Naive thymus-derived CD4-positive, alpha-beta T cell (primary cell): ENCODE measurements at regions not wholly inside any gene's neighbourhood (a gene's known extent, or its start where the extent isn't known, plus 50 kb on each side); places are given as distances from the start of the nearest gene placed in this dataset.

ENCODE experiments used
- ATAC-seq: fragments of 150-1000 bp; cut with Tn5 transposase; 2 replicates; pipeline ENCODE4 v1.10.0; 2021; ENCODE audit warnings: mild to moderate bottlenecking, moderate library complexity
- CTCF ChIA-PET: fragments of 350-600 bp; sonication (Branson Sonifier 250); formaldehyde crosslinking; loops from one replicate; lab custom pipeline; 2021; ENCODE audit warnings: antibody characterized with exemption; lab: Charles Lee
- POLR2A ChIA-PET: fragments of 350-600 bp; sonication (Branson Sonifier 250); formaldehyde crosslinking; loops from one replicate; lab custom pipeline; 2021; ENCODE audit warnings: antibody characterized with exemption, inconsistent platforms; lab: Charles Lee
- DNase-seq, 9 donors: peaks; one replicate each; pipeline versions ENCODE4 v3.0.0 to v3.0.0-alpha.2; 2020 to 2022; ENCODE audit warnings: mixed read lengths in 1 of 9
- H3K27ac ChIP-seq: one replicate; pipeline ENCODE4 v1.7.0; 2013; ENCODE audit warnings: mild to moderate bottlenecking, low read depth, low read length, moderate library complexity
- H3K27me3 ChIP-seq, 2 donors: one replicate each; pipeline ENCODE4 v1.7.0; 2013; ENCODE audit warnings: low read length in 2 of 2, mild to moderate bottlenecking in 2 of 2, moderate library complexity in 2 of 2; ENCODE audit not compliant: control insufficient read depth in 2 of 2, insufficient read depth in 2 of 2
- H3K36me3 ChIP-seq, 3 experiments: 1 replicate in 2 of 3; 2 replicates in 1 of 3; pipeline ENCODE4 v1.7.0; 2013; ENCODE audit warnings: low read length in 3 of 3, mild to moderate bottlenecking in 3 of 3, moderate library complexity in 1 of 3; ENCODE audit not compliant: insufficient read depth in 3 of 3, control insufficient read depth in 2 of 3
- H3K4me1 ChIP-seq, 2 donors: one replicate each; pipeline ENCODE4 v1.7.0; 2013; ENCODE audit warnings: low read length in 2 of 2, mild to moderate bottlenecking in 2 of 2, moderate library complexity in 1 of 2; ENCODE audit not compliant: control insufficient read depth in 2 of 2, insufficient read depth in 2 of 2
- H3K4me3 ChIP-seq: 2 replicates; pipeline ENCODE4 v1.7.0; 2013; ENCODE audit warnings: mild to moderate bottlenecking, low read length
- H3K9me3 ChIP-seq, 3 experiments: 1 replicate in 2 of 3; 2 replicates in 1 of 3; pipeline ENCODE4 v1.7.0; 2013; ENCODE audit warnings: low read length in 3 of 3; ENCODE audit not compliant: control insufficient read depth in 2 of 3
- H3K27ac Mint-ChIP-seq, 9 donors: one replicate each; pipeline ENCODE4 v1.8.0; 2020 to 2022; ENCODE audit warnings: mixed read lengths in 9 of 9, mild to moderate bottlenecking in 8 of 9, moderate library complexity in 5 of 9, inconsistent platforms in 2 of 9
- H3K27me3 Mint-ChIP-seq, 5 donors: one replicate each; pipeline ENCODE4 v1.8.0; 2021 to 2022; ENCODE audit warnings: mixed read lengths in 5 of 5, mild to moderate bottlenecking in 1 of 5
- H3K36me3 Mint-ChIP-seq, 5 donors: one replicate each; pipeline ENCODE4 v1.8.0; 2020 to 2022; ENCODE audit warnings: mixed read lengths in 5 of 5, mild to moderate bottlenecking in 3 of 5, inconsistent platforms in 1 of 5
- H3K4me1 Mint-ChIP-seq, 7 donors: one replicate each; pipeline ENCODE4 v1.8.0; 2020 to 2022; ENCODE audit warnings: mixed read lengths in 7 of 7, mild to moderate bottlenecking in 3 of 7, inconsistent platforms in 1 of 7
- H3K4me3 Mint-ChIP-seq, 10 donors: one replicate each; pipeline ENCODE4 v1.8.0; 2020 to 2022; ENCODE audit warnings: mild to moderate bottlenecking in 10 of 10, mixed read lengths in 10 of 10, moderate library complexity in 6 of 10, inconsistent platforms in 2 of 10
- H3K9me3 Mint-ChIP-seq, 11 donors: one replicate each; pipeline ENCODE4 v1.8.0; 2020 to 2022; ENCODE audit warnings: mixed read lengths in 11 of 11, mild to moderate bottlenecking in 4 of 11, inconsistent platforms in 1 of 11, moderate library complexity in 1 of 11
- intact Hi-C, 2 donors: fragments of 100-400 bp; cut with micrococcal nuclease; formaldehyde crosslinking; loops; one replicate each; pipeline ENCODE4 v1.15.1; 2023

DNA sequence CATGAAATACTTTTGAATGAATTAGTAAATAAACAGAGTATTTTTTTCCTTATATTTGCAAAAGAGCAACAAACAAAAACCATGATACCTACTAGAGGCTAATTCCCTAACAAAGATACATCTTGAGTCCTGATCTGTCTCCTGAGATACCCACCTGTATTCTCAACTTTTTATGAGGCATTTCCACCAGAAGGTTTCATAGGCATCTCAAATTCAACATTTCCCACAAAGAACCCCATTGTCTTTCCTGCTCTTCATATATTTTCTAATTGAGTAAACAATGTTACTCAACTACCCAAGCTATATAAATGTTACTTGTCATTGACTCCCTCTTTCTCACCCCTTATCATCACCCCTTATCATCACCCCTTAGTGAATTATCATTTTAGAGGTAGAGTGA, 119.4 kb upstream of the RAI14 start:
- peaks cover 0 to 6% (median 0%) of the 10 kb centered on the region in 7 donors for H3K4me1 Mint-ChIP-seq
- no peak overlapping the region for H3K27ac ChIP-seq
- H3K36me3 Mint-ChIP-seq = peaks cover 0 to 4% (median 0%) of the 10 kb centered on the region in 5 donors
- ChIA-PET CTCF (no interaction called here), POLR2A (no interaction called here)
- no peaks in the 10 kb centered on the region for H3K4me1 ChIP-seq
- H3K27ac Mint-ChIP-seq = no peak overlapping the region
- no peak overlapping the region for H3K4me3 Mint-ChIP-seq
- H3K9me3 ChIP-seq = no peaks in the 10 kb centered on the region
- intact Hi-C loops = no loop called here
- H3K4me3 ChIP-seq = no peak overlapping the region
- peaks cover 7 to 40% (median 33%) of the 10 kb centered on the region in 5 donors for H3K27me3 Mint-ChIP-seq
- H3K27me3 ChIP-seq = no peaks in the 10 kb centered on the region
- H3K9me3 Mint-ChIP-seq = peaks cover 0 to 4% (median 0%) of the 10 kb centered on the region in 11 donors
- no peaks in the 10 kb centered on the region for H3K36me3 ChIP-seq
- DNase-seq (no peak), ATAC-seq (no peak)

DNA sequence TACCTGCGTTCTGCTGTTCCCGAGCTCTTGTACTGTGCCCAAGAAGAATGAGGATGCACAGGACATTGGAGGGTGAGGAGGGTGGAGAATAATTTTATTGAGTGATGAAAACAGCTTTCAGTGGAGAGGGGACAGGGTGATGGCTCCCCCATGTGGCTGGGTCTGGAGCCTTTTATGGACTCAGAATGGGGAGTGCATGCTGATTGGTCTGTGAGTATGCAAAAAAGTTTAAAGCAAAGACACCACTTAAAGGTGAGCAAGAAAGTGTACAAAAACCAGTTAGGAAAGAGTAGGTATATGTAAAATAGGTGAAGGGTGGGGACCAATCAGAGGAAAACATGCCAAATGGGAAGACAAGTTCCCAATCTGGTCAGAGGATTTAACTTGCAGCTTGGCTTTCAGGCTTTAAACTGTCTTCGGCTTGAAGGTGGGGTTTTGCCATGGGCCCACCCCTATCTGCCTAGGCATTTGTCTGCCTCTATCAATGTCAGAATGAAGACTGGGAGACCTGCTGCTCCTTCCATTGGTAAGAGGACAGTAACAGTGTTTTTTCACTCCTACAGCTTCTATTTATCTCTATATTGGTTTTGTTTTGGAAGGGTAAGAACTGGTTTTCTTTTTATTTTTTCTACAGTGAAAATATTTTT, 118.0 kb upstream of the RAI14 start:
- ChIA-PET POLR2A (no interaction called here), CTCF (no interaction called here)
- peak; percentile 29 for ATAC-seq

DNA sequence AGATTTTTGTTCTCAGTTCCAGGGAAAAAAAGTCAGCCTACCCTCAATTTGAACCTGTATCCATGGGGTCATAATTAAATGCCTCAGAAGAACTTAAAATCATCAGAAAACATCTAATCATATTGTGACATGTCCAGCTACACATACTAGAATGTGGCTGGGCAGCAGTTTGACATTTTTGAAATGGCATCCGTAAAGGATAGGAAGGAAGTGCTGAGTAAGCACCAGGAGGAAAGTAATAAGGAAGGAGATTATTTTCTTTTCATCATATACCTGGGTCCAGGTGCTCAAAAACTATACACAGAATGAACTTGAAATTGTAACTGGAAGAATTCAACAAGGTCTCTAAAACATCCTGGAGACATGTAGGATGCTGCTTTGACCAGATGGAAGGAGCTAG, 116.9 kb upstream of the RAI14 start:
- Histone ChIP-seq H3K27me3 (no peaks in the 10 kb centered on the region), H3K27ac (no peak overlapping the region), H3K36me3 (no peaks in the 10 kb centered on the region), H3K4me1 (no peaks in the 10 kb centered on the region), H3K4me3 (no peak overlapping the region), H3K9me3 (peaks cover 0 to 4% (median 0%) of the 10 kb centered on the region in 3 experiments)
- no peak for DNase-seq
- intact Hi-C loops = no loop called here
- Mint-ChIP-seq H3K36me3 (peaks cover 0 to 8% (median 0%) of the 10 kb centered on the region in 5 donors), H3K9me3 (peaks cover 2 to 17% (median 11%) of the 10 kb centered on the region in 11 donors), H3K27me3 (peaks cover 7 to 49% (median 38%) of the 10 kb centered on the region in 5 donors), H3K27ac (no peak overlapping the region), H3K4me3 (no peak overlapping the region), H3K4me1 (peaks cover 0 to 5% (median 0%) of the 10 kb centered on the region in 7 donors)
- ATAC-seq = no peak
- ChIA-PET CTCF (no interaction called here), POLR2A (no interaction called here)

More for the DNA sequence above, 118.0 kb upstream of the RAI14 start:
- no peak overlapping the region for H3K4me3 ChIP-seq
- no peak overlapping the region for H3K27ac ChIP-seq
- H3K9me3 ChIP-seq = no peaks in the 10 kb centered on the region
- H3K4me1 ChIP-seq = no peaks in the 10 kb centered on the region
- DNase-seq = peak in 1 of 9 donors; percentile 23
- Mint-ChIP-seq H3K36me3 (peaks cover 0 to 4% (median 0%) of the 10 kb centered on the region in 5 donors), H3K4me3 (no peak overlapping the region), H3K27ac (no peak overlapping the region), H3K9me3 (peaks cover 0 to 8% (median 4%) of the 10 kb centered on the region in 11 donors), H3K4me1 (peaks cover 0 to 6% (median 0%) of the 10 kb centered on the region in 7 donors), H3K27me3 (peaks cover 7 to 45% (median 38%) of the 10 kb centered on the region in 5 donors)
- H3K27me3 ChIP-seq = no peaks in the 10 kb centered on the region
- intact Hi-C loops = no loop called here
- no peaks in the 10 kb centered on the region for H3K36me3 ChIP-seq

DNA sequence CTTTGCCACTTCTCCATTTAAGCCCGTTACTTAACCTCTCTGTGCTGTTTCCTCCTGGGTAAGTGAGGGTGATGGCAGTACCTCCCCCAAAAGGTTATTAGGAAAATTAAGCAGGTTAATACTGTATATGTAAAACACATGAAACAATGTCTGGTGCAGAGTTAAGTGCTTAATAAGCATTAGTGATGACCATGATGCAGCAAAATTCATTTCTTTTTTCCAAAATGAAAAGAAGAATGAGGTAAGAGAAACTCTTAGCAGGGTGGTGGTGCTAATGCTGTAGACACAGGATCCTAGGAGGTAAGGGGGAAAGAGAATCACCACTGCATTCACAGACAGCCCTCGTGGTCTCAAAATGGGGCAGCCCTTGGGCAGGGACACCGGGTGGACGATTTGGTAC, 115.1 kb upstream of the RAI14 start:
- no peak overlapping the region for H3K4me3 Mint-ChIP-seq
- peaks cover 3 to 36% (median 20%) of the 10 kb centered on the region in 11 donors for H3K9me3 Mint-ChIP-seq
- DNase-seq = no peak
- no peak overlapping the region for H3K27ac ChIP-seq
- H3K4me1 ChIP-seq = no peaks in the 10 kb centered on the region
- H3K4me1 Mint-ChIP-seq = no peaks in the 10 kb centered on the region
- peaks cover 9 to 45% (median 39%) of the 10 kb centered on the region in 5 donors for H3K27me3 Mint-ChIP-seq
- no peak overlapping the region for H3K27ac Mint-ChIP-seq
- peaks cover 0 to 10% (median 0%) of the 10 kb centered on the region in 5 donors for H3K36me3 Mint-ChIP-seq
- ATAC-seq = no peak
- ChIA-PET POLR2A (no interaction called here), CTCF (no interaction called here)
- H3K36me3 ChIP-seq = no peaks in the 10 kb centered on the region
- H3K27me3 ChIP-seq = no peaks in the 10 kb centered on the region
- intact Hi-C loops = no loop called here
- peaks cover 0 to 13% (median 0%) of the 10 kb centered on the region in 3 experiments for H3K9me3 ChIP-seq
- no peak overlapping the region for H3K4me3 ChIP-seq

DNA sequence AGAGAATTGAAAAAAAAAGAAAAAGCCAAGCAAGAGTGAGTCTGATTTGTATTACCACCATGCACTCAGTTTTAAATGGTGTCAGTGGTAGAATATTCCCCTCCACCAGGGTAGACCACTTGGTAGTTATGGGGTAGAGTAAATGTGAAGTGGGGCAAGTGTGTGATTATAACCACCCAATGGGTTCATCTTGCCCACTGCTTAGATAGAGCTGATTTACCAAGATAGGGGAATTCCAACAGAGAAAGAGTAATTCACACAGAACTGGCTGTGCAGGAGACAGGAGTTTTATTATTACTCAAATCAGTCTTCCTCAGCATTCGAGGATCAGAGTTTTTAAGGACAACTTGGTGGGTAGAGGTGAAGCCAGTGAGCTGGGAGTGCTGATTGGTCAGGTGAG, 113.3 kb upstream of the RAI14 start:
- Histone ChIP-seq H3K27ac (no peak overlapping the region), H3K4me3 (no peak overlapping the region), H3K4me1 (no peaks in the 10 kb centered on the region), H3K9me3 (peaks cover 0 to 13% (median 0%) of the 10 kb centered on the region in 3 experiments), H3K36me3 (no peaks in the 10 kb centered on the region), H3K27me3 (no peaks in the 10 kb centered on the region)
- intact Hi-C loops = no loop called here
- ChIA-PET CTCF (interaction anchor here (0.5 kb wide), 1 partner anchor 20 kb away, joined by 3 read pairs; no protein-coding TSS in a partner anchor), POLR2A (no interaction called here)
- H3K27me3 Mint-ChIP-seq = peaks cover 11 to 49% (median 42%) of the 10 kb centered on the region in 5 donors
- H3K36me3 Mint-ChIP-seq = peaks cover 0 to 12% (median 0%) of the 10 kb centered on the region in 5 donors
- H3K9me3 Mint-ChIP-seq = peaks cover 8 to 48% (median 25%) of the 10 kb centered on the region in 11 donors
- DNase-seq (no peak), ATAC-seq (no peak)
- no peak overlapping the region for H3K4me3 Mint-ChIP-seq
- no peaks in the 10 kb centered on the region for H3K4me1 Mint-ChIP-seq
- H3K27ac Mint-ChIP-seq = no peak overlapping the region

DNA sequence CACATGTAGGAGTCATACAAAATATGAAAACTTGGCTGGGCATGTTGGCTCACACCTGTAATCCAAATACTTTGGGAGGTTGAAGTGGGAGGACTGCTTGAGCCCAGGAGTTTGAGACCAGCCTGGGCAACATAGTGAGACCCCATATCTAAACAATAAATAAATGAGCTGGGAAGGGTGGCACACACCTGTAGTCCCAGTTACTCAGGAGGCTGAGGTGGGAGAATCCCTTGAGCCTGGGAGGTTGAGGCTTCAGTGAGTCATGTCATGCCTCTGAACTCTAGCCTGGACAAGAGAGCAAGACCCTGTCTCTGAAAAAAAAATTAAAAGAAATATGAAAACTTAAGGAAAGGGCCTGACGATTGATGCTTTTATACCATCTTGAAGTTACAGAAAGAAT, 112.4 kb upstream of the RAI14 start:
- no peak overlapping the region for H3K27ac ChIP-seq
- H3K9me3 Mint-ChIP-seq = peaks cover 8 to 52% (median 25%) of the 10 kb centered on the region in 11 donors
- peaks cover 11 to 54% (median 39%) of the 10 kb centered on the region in 5 donors for H3K27me3 Mint-ChIP-seq
- intact Hi-C loops = no loop called here
- H3K36me3 ChIP-seq = no peaks in the 10 kb centered on the region
- H3K4me3 Mint-ChIP-seq = no peak overlapping the region
- no peaks in the 10 kb centered on the region for H3K27me3 ChIP-seq
- peaks cover 0 to 12% (median 0%) of the 10 kb centered on the region in 5 donors for H3K36me3 Mint-ChIP-seq
- no peaks in the 10 kb centered on the region for H3K4me1 Mint-ChIP-seq
- H3K4me1 ChIP-seq = no peaks in the 10 kb centered on the region
- H3K4me3 ChIP-seq = no peak overlapping the region
- no peak for ATAC-seq
- DNase-seq = no peak
- POLR2A ChIA-PET = no interaction called here
- H3K27ac Mint-ChIP-seq = no peak overlapping the region
- H3K9me3 ChIP-seq = peaks cover 0 to 13% (median 0%) of the 10 kb centered on the region in 3 experiments
- CTCF ChIA-PET = no interaction called here

DNA sequence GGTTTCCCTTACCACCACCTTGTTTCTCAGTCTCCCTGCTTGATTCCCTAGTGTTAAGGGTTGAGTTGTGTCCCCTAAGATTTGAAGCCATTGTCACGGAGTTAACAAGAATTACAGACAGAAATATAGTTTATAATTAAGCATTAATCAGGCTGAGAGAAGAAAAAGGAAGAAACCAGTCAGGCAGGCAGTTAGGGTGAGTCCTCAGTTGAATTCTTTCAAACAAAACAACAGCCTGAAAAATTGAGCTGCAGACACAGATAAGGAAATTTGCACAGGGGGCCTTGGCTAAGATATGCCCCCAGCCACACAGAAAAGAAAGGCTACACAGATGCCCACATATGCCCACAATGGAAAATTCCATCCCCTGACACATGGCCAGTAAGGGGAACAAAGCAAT, 111.7 kb upstream of the RAI14 start:
- Histone ChIP-seq H3K36me3 (no peaks in the 10 kb centered on the region), H3K9me3 (peaks cover 0 to 13% (median 0%) of the 10 kb centered on the region in 3 experiments), H3K27me3 (no peaks in the 10 kb centered on the region), H3K4me1 (no peaks in the 10 kb centered on the region), H3K4me3 (no peak overlapping the region), H3K27ac (no peak overlapping the region)
- DNase-seq (no peak), ATAC-seq (no peak)
- Mint-ChIP-seq H3K9me3 (peaks cover 8 to 52% (median 25%) of the 10 kb centered on the region in 11 donors), H3K36me3 (peaks cover 0 to 9% (median 0%) of the 10 kb centered on the region in 5 donors), H3K27ac (no peak overlapping the region), H3K4me3 (no peak overlapping the region), H3K27me3 (peaks cover 9 to 54% (median 36%) of the 10 kb centered on the region in 5 donors), H3K4me1 (no peaks in the 10 kb centered on the region)
- intact Hi-C loops = no loop called here
- CTCF ChIA-PET = no interaction called here
- POLR2A ChIA-PET = no interaction called here
